ENCODE measurements at regions not wholly inside any gene's neighbourhood (a gene's known extent, or its start where the extent isn't known, plus 50 kb on each side); places are given as distances from the start of the nearest gene placed in this dataset.

GRCh38 chr15:96716478-96716877, 386.0 kb downstream of the NR2F2 start:
- H3K9me3 ChIP-seq: no peaks in the 10 kb centered on the region
- H3K36me3 ChIP-seq: no peaks in the 10 kb centered on the region
- intact Hi-C loops (cut with DNase I): no loop called here
- DNase-seq: no peak
- no peak for TF ChIP-seq EP300 (IDR thresholded peaks at IDR 0.05)
- TF ChIP-seq, protein P1, sequence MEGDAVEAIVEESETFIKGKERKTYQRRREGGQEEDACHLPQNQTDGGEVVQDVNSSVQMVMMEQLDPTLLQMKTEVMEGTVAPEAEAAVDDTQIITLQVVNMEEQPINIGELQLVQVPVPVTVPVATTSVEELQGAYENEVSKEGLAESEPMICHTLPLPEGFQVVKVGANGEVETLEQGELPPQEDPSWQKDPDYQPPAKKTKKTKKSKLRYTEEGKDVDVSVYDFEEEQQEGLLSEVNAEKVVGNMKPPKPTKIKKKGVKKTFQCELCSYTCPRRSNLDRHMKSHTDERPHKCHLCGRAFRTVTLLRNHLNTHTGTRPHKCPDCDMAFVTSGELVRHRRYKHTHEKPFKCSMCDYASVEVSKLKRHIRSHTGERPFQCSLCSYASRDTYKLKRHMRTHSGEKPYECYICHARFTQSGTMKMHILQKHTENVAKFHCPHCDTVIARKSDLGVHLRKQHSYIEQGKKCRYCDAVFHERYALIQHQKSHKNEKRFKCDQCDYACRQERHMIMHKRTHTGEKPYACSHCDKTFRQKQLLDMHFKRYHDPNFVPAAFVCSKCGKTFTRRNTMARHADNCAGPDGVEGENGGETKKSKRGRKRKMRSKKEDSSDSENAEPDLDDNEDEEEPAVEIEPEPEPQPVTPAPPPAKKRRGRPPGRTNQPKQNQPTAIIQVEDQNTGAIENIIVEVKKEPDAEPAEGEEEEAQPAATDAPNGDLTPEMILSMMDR (IDR thresholded peaks at IDR 0.05): no peak
- TF ChIP-seq POLR2A (IDR thresholded peaks at IDR 0.05): no peak
- no peak overlapping the region for H3K27ac ChIP-seq
- no peak overlapping the region for H3K4me3 ChIP-seq
- 53 to 62% (median 57%) methylated on average over 3 of the region's 3 CpGs for WGBS, 3 donors
- no peaks in the 10 kb centered on the region for H3K4me1 ChIP-seq (ENCODE audit: insufficient read depth)
- no peaks in the 10 kb centered on the region for H3K27me3 ChIP-seq

DNA sequence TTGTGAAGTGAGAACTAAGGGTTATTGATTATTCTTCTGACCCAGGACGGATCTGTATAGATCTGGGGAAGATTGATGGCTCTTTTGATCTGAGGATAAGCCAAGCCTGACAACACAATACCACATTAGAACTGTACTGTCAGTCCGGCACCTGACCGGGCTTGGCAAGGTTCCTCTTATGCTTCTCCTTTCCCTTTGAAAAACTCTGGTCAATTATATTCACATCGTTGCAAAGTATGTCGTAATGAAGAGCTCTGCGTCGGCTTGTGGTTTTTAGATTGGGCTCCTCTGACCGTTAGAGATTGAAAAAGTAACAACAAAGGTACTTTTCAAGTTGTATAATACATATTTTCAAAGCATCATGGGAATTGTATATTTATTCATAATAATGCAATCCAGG, 389.8 kb downstream of the NR2F2 start:
- no peaks in the 10 kb centered on the region for H3K36me3 ChIP-seq
- H3K9me3 ChIP-seq: no peaks in the 10 kb centered on the region
- H3K4me1 ChIP-seq (ENCODE audit: insufficient read depth): no peaks in the 10 kb centered on the region
- WGBS, 3 donors: 78 to 83% (median 81%) methylated on average over 8 of the region's 8 CpGs
- TF ChIP-seq, protein P1 (IDR thresholded peaks at IDR 0.05): no peak
- TF ChIP-seq POLR2A (IDR thresholded peaks at IDR 0.05) (no peak), EP300 (IDR thresholded peaks at IDR 0.05) (no peak)
- no peak for DNase-seq
- H3K27ac ChIP-seq: no peak overlapping the region
- H3K27me3 ChIP-seq: no peaks in the 10 kb centered on the region
- intact Hi-C loops (cut with DNase I): no loop called here
- H3K4me3 ChIP-seq: no peak overlapping the region

DNA sequence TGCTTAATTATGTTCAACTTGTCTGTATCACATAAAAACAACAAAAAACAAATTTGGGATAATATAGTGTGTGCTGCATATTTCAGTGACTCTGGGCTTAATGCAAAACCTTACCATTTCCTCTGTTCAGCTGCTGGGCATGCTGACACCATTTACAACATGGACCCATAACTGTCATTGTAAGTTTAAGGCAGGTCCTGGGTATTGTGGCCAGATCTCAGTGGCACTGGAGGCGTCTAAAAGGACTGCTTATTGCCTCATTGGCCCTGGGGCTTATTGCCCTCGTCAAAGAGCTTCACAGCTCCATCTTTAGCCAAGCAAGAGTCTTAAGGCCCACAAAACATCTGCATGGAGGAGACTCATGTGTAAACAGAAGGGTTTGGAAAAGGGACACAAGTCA, 390.2 kb downstream of the NR2F2 start:
- WGBS, 3 donors: 69 to 83% (median 72%) methylated on average over 2 of the region's 2 CpGs
- no peak overlapping the region for H3K4me3 ChIP-seq
- H3K9me3 ChIP-seq: no peaks in the 10 kb centered on the region
- H3K27me3 ChIP-seq: no peaks in the 10 kb centered on the region
- no peak for DNase-seq
- no peak overlapping the region for H3K27ac ChIP-seq
- no peaks in the 10 kb centered on the region for H3K36me3 ChIP-seq
- TF ChIP-seq, protein P1 (IDR thresholded peaks at IDR 0.05): no peak
- no peak for TF ChIP-seq POLR2A (IDR thresholded peaks at IDR 0.05)
- no peak for TF ChIP-seq EP300 (IDR thresholded peaks at IDR 0.05)
- intact Hi-C loops (cut with DNase I): no loop called here
- no peaks in the 10 kb centered on the region for H3K4me1 ChIP-seq (ENCODE audit: insufficient read depth)

DNA sequence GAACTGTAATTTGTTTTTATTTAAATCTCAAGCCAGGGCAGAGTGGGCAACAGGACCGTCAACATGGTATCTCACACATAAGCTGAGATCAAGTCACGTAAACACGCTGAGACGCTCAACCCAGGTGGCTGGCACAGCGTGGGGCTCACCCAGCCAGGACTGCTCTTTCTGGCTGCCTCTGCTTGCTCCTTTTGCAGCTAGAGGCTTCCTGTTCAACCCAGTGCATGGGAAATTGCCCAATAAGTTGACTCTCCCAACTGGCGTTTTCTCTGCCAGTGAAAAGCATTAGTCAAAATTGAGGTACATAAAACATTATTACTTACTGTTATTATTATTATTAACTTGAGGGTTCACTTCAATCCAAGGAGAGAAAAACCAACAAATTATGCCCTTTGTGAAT, 398.1 kb downstream of the NR2F2 start:
- Histone ChIP-seq H3K9me3 (no peaks in the 10 kb centered on the region), H3K27me3 (no peaks in the 10 kb centered on the region), H3K36me3 (no peaks in the 10 kb centered on the region), H3K4me3 (no peak overlapping the region), H3K27ac (no peak overlapping the region), H3K4me1 (ENCODE audit: insufficient read depth) (no peaks in the 10 kb centered on the region)
- TF ChIP-seq, protein P1 (IDR thresholded peaks at IDR 0.05): no peak
- TF ChIP-seq EP300 (IDR thresholded peaks at IDR 0.05): no peak
- no peak for TF ChIP-seq POLR2A (IDR thresholded peaks at IDR 0.05)
- WGBS, 3 donors: 85 to 87% (median 86%) methylated on average over 6 of the region's 6 CpGs
- intact Hi-C loops (cut with DNase I): no loop called here
- DNase-seq: no peak

- intact Hi-C loops (cut with DNase I): no loop called here
- 85 to 90% (median 86%) methylated on average over 5 of the region's 5 CpGs for WGBS, 3 donors
- no peak for DNase-seq
These were observed 402.2 kb downstream of the NR2F2 start for GRCh38 chr15:96732704-96733103.

More at GRCh38 chr15:96732704-96733103, 402.2 kb downstream of the NR2F2 start:
- Histone ChIP-seq H3K9me3 (no peaks in the 10 kb centered on the region), H3K36me3 (no peaks in the 10 kb centered on the region), H3K4me1 (ENCODE audit: insufficient read depth) (no peaks in the 10 kb centered on the region), H3K4me3 (no peak overlapping the region), H3K27ac (no peak overlapping the region), H3K27me3 (no peaks in the 10 kb centered on the region)
- TF ChIP-seq EP300 (IDR thresholded peaks at IDR 0.05) (no peak), POLR2A (IDR thresholded peaks at IDR 0.05) (no peak)
- TF ChIP-seq, protein P1 (IDR thresholded peaks at IDR 0.05): no peak

All from ovary (tissue), 7 donors.